ENCODE measurements at regions not wholly inside any gene's neighbourhood (a gene's known extent, or its start where the extent isn't known, plus 50 kb on each side); places are given as distances from the start of the nearest gene placed in this dataset.
"Not testable (repeated sequence)": the region's sequence is repeated elsewhere in the genome, so short reads cannot be mapped to it uniquely, and the experiment has no call there.

- DNase-seq (ENCODE audit: low read depth in 2 of 2); H3K4me3 ChIP-seq (replicated peaks in 1 of 2; ENCODE audit: low read depth in 2 of 2, low read length in 2 of 2): not testable (repeated sequence)
These were observed 235.9 kb downstream of the ZFY start for GRCh38 chrY:3171074-3171473.

GRCh38 chrY:3195035-3195434 lies 259.9 kb downstream of the ZFY start:
- DNase-seq (ENCODE audit: low read depth in 2 of 2); H3K4me3 ChIP-seq (replicated peaks in 1 of 2; ENCODE audit: low read depth in 2 of 2, low read length in 2 of 2): not testable (repeated sequence)

DNA sequence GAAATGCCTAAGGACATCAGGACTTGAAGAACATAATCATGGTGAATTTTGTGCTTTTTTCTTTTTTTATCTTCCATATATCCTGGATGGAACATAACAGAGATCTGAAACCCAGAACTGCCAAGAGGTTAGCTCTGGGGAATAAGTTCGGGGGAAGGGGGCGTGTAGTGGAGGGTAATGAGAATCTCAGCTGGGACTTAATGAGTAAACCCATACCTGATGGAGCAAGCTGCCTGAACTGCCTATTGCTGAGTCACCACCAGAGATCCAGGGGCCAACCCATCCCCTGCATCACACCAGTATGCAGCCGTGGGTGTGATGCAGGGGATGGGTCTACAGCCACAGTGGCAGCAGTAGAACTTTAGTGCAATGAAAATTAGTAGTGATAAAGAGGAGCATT lies 267.1 kb downstream of the ZFY start:
- H3K4me3 ChIP-seq (replicated peaks in 1 of 2; ENCODE audit: low read depth in 2 of 2, low read length in 2 of 2): not testable (repeated sequence)

GRCh38 chrY:3206733-3207132 lies 271.6 kb downstream of the ZFY start:
- not testable (repeated sequence) for H3K4me3 ChIP-seq (replicated peaks in 1 of 2; ENCODE audit: low read depth in 2 of 2, low read length in 2 of 2); DNase-seq (ENCODE audit: low read depth in 2 of 2)

More for the DNA sequence above, 267.1 kb downstream of the ZFY start:
- DNase-seq (ENCODE audit: low read depth in 2 of 2): not testable (repeated sequence)

DNA sequence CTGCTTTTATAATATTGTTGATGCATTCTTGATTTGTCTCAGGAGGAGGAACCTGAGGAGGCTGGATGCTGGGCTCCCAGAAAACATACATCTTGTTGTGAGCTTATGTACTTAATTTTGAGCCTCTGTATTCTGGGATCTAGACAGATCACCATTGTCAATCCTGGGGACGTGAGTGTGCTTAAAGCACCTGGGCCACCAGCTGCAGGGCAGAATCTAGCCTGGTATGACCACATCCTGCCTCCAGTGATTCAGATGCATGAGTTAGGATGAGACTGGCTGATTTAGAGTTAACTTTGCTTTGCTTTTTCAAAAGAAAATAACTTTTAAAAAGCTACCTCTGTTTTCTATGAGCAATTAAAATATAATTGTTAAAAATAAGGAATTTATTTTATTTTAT lies 278.0 kb downstream of the ZFY start:
- H3K4me3 ChIP-seq (replicated peaks in 1 of 2; ENCODE audit: low read depth in 2 of 2, low read length in 2 of 2); DNase-seq (ENCODE audit: low read depth in 2 of 2): not testable (repeated sequence)

DNA sequence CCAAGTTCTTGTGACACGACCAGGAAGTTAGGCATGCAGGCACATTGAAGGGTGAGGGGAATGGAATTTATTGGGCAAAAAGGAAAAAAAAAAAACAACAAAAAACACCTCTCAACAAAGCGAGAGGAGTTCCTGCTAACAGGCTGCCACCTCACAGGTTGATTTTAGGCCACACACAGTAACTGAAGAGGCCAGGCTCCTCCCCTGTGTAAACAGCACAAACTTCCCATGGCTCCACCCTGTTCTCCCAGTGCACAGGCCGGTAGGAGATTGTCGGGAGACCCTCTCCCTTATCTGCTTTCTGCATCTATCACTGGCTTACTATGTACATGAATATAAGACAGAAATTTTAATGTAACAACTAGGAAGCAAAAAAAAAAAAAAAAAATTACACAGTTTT lies 283.0 kb downstream of the ZFY start:
- DNase-seq (ENCODE audit: low read depth in 2 of 2); H3K4me3 ChIP-seq (replicated peaks in 1 of 2; ENCODE audit: low read depth in 2 of 2, low read length in 2 of 2): not testable (repeated sequence)

DNA sequence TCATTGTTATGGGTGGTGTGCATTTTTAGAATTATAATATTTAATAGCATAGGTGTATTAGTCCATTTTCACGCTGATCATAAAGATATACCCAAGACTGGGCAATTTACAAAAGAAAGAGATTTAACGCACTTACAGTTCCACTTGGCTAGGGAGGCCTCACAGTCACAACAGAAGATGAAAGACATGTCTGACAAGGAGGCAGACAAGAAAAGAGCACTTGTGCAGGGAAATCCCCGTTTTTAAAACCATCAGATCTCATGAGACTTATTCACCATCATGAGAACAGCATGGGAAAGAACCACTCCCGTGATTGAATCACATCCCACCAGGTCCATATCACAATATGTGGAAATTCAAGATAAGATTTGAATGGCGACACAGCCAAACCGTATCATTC lies 283.4 kb downstream of the ZFY start:
- not testable (repeated sequence) for DNase-seq (ENCODE audit: low read depth in 2 of 2); H3K4me3 ChIP-seq (replicated peaks in 1 of 2; ENCODE audit: low read depth in 2 of 2, low read length in 2 of 2)

DNA sequence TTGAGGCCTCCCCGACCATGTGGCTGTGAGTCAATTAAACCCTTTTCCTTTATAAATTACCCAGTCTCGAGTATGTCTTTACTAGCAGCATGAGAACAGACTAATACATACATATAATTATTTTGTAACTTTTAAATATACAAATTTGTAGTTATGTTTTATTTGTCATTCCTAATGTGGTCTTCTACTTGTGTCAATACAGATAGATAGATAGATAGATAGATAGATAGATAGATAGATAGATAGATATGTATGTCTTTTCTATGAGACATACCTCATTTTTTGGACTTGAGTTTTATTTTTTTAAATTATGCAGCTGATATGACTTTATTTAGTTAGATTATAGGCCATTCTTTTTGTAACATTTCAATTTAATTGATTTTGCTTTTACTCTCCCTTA lies 316.0 kb upstream of the TGIF2LY start:
- not testable (repeated sequence) for H3K4me3 ChIP-seq (replicated peaks in 1 of 2; ENCODE audit: low read depth in 2 of 2, low read length in 2 of 2); DNase-seq (ENCODE audit: low read depth in 2 of 2)

GRCh38 chrY:3288063-3288462 lies 290.8 kb upstream of the TGIF2LY start:
- DNase-seq (ENCODE audit: low read depth in 2 of 2); H3K4me3 ChIP-seq (replicated peaks in 1 of 2; ENCODE audit: low read depth in 2 of 2, low read length in 2 of 2): not testable (repeated sequence)

DNA sequence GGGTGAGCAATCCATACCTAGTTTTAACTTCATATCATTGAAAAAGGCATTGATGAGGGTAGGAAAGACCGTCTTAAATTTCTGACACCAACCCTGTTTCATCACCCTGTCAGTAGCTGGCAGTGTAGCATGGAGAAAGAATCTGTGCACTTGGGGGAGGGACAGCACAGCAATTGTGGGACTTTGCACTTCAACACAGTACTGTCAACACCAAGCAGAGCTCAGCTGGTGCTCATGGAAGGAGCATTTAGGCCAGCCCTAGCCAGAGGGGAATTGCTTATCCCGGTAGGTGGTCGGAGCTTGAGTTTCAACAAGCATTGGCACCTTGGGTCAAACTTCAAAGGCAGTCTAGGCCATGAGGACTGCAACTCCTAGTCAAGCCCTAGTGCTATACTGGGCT lies 281.6 kb upstream of the TGIF2LY start:
- H3K4me3 ChIP-seq (replicated peaks in 1 of 2; ENCODE audit: low read depth in 2 of 2, low read length in 2 of 2); DNase-seq (ENCODE audit: low read depth in 2 of 2): not testable (repeated sequence)

GRCh38 chrY:3319988-3320387 lies 258.9 kb upstream of the TGIF2LY start:
- DNase-seq (ENCODE audit: low read depth in 2 of 2): not testable (repeated sequence)

DNA sequence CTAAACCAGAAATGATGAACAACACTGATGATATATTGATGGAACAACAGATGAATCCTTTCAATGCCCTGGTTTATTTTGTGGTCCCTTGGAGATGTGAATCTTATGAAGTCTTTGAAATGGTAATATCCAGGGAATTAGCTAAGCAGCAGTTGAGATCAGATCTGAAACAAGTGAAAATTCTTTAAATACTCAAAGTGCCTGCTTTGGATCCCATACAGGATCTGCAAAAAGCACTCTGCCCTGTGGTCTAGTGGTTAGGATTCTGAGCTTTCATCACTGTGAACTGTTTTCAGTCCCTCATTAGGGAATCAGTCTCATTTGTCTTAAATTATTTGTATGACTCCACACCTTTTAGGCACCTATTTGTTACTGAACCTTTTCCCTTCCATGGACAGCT lies 211.3 kb upstream of the TGIF2LY start:
- not testable (repeated sequence) for DNase-seq (ENCODE audit: low read depth in 2 of 2); H3K4me3 ChIP-seq (replicated peaks in 1 of 2; ENCODE audit: low read depth in 2 of 2, low read length in 2 of 2)

More at GRCh38 chrY:3319988-3320387, 258.9 kb upstream of the TGIF2LY start:
- H3K4me3 ChIP-seq (replicated peaks in 1 of 2; ENCODE audit: low read depth in 2 of 2, low read length in 2 of 2): not testable (repeated sequence)

DNA sequence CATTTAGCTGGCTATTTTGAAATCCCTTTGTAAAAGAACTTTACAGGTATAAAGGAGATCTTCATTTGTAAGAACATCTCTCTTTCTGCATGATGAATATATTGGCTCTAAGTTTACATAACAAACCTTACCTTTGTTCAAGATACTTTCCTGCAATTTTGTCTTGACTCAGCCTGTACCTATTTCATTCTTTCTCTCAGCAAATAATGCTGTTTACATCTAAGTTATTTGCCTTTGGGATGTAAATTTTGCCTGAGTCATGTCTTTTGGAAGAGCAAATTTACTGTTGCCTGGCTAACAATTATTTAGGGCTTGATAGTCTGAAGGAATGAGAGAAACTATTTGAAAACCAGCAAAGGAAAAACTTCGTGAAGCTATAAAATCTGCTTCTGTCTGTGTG lies 210.4 kb upstream of the TGIF2LY start:
- H3K4me3 ChIP-seq (replicated peaks in 1 of 2; ENCODE audit: low read depth in 2 of 2, low read length in 2 of 2); DNase-seq (ENCODE audit: low read depth in 2 of 2): not testable (repeated sequence)

DNA sequence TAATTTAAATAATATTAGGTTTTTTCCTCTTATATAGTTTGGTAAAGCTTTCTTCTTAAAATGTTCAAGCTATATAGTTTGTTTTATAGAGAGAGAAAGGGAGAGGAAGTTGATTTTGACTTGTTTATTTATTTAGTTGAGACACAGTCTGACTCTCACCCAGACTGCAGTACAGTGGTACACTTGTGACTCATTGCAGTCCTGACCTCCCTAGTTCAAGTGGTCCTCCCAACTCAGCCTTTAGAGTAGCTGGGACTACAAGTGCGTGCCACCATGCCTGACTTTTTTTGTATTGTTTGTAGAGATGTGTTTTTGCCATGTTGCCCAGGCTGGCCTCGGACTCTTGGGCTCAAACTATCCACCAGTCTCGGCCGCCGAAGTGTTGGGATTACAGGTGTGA lies 187.4 kb upstream of the TGIF2LY start:
- not testable (repeated sequence) for DNase-seq (ENCODE audit: low read depth in 2 of 2); H3K4me3 ChIP-seq (replicated peaks in 1 of 2; ENCODE audit: low read depth in 2 of 2, low read length in 2 of 2)

- not testable (repeated sequence) for DNase-seq (ENCODE audit: low read depth in 2 of 2); H3K4me3 ChIP-seq (replicated peaks in 1 of 2; ENCODE audit: low read depth in 2 of 2, low read length in 2 of 2)
These were observed 174.6 kb upstream of the TGIF2LY start for GRCh38 chrY:3404241-3404640.

- not testable (repeated sequence) for H3K4me3 ChIP-seq (replicated peaks in 1 of 2; ENCODE audit: low read depth in 2 of 2, low read length in 2 of 2)
- DNase-seq (ENCODE audit: low read depth in 2 of 2): peak; percentile 14 to 34
- peak; percentile 29 for TF ChIP-seq CTCF (IDR thresholded peaks at IDR 0.05; ENCODE audit: low read depth, low read length)
These were observed 173.3 kb upstream of the TGIF2LY start for GRCh38 chrY:3405585-3405984.

GRCh38 chrY:3406896-3407452 lies 171.9 kb upstream of the TGIF2LY start:
- not testable (repeated sequence) for H3K4me3 ChIP-seq (replicated peaks in 1 of 2; ENCODE audit: low read depth in 2 of 2, low read length in 2 of 2); DNase-seq (ENCODE audit: low read depth in 2 of 2)

DNA sequence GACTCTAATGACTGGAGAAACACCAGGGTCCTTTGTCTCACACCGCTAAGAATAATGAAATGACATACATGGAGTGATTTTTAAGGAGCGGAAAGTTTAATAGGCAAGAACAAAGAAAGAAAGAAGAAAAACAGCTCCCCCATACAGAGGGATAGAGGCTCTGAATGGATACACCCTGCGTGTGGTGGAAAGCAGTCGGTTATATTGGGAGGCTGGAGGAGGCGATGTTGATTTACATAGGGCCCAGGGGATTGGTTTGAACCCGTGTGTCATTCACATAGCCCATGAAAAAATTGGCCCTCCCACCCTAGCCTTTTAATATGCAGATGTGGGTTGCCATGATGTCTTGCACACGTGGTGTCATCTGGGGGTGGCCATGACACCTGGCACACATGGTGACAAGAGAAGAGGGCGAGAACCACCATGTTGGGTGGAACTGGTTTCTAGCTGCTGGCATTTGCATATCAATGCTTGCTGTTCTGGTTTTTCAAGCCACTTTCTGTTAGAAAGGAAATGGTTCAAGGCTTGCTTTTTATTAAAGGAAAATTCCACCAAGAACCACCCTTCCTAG lies 168.5 kb upstream of the TGIF2LY start:
- H3K4me3 ChIP-seq (replicated peaks in 1 of 2; ENCODE audit: low read depth in 2 of 2, low read length in 2 of 2); DNase-seq (ENCODE audit: low read depth in 2 of 2): not testable (repeated sequence)
